Heart left ventricle (tissue), 16 donors: ENCODE measurements at regions not wholly inside any gene's neighbourhood (a gene's known extent, or its start where the extent isn't known, plus 50 kb on each side); places are given as distances from the start of the nearest gene placed in this dataset.

Experiments used
- ATAC-seq, 4 donors: fragments of 200-7000 bp; cut with Tn5 transposase; one replicate each; pipeline ENCODE4 v1.9.1; 2020 to 2022; ENCODE audit warnings: moderate library complexity in 4 of 4, mild to moderate bottlenecking in 3 of 4, moderate number of reproducible peaks in 1 of 4
- DNase-seq, 5 donors: peaks; one replicate each; pipeline ENCODE4 v3.0.0-alpha.2; 2020
- H3K27ac ChIP-seq, 12 donors: fragments of 200-600 bp; sonication (generic) in 4 of 12; one replicate each; pipeline versions ENCODE4 v1.5.0 to v1.8.0; 2016 to 2022; ENCODE audit warnings: mild to moderate bottlenecking in 2 of 12
- H3K27me3 ChIP-seq, 9 donors: fragments of 200-600 bp; sonication (generic) in 2 of 9; one replicate each; pipeline versions ENCODE4 v1.5.1 to v1.8.0; 2016 to 2022; ENCODE audit warnings: mild to moderate bottlenecking in 3 of 9
- H3K36me3 ChIP-seq, 9 donors: fragments of 200-600 bp; sonication (generic) in 2 of 9; one replicate each; pipeline versions ENCODE4 v1.5.0 to v1.8.0; 2018 to 2022; ENCODE audit warnings: mild to moderate bottlenecking in 2 of 9
- H3K4me1 ChIP-seq, 12 donors: fragments of 200-600 bp; sonication (generic) in 4 of 12; one replicate each; pipeline versions ENCODE4 v1.5.0 to v1.8.0; 2016 to 2022; ENCODE audit warnings: mild to moderate bottlenecking in 3 of 12
- H3K4me3 ChIP-seq, 12 donors: fragments of 200-600 bp; sonication (generic) in 4 of 12; one replicate each; pipeline versions ENCODE4 v1.5.0 to v1.8.0; 2017 to 2022; ENCODE audit warnings: mild to moderate bottlenecking in 9 of 12, moderate library complexity in 4 of 12
- H3K9me3 ChIP-seq, 12 donors: fragments of 200-600 bp; sonication (generic) in 4 of 12; one replicate each; pipeline versions ENCODE4 v1.5.0 to v1.8.0; 2016 to 2022; ENCODE audit warnings: mild to moderate bottlenecking in 1 of 12
- POLR2A ChIP-seq, 2 donors: fragments of 450-650 bp; IDR thresholded peaks; one replicate each; pipeline ENCODE4 v1.6.1; 2017; ENCODE audit warnings: antibody characterized with exemption in 2 of 2, mild to moderate bottlenecking in 2 of 2, moderate library complexity in 2 of 2
- WGBS, 4 donors: extraction: QIAGEN DNeasy Blood & Tissue Kit in 2 of 4; methylation state at CpG; one replicate each; pipeline versions ENCODE4 v1.1.5 to v1.1.7; 2013 to 2018; 5-methylcytosine and 5-hydroxymethylcytosine counted together
- intact Hi-C, 10 donors: fragments of 100-400 bp; cut with DNase I; formaldehyde crosslinking; loops; one replicate each; pipeline versions ENCODE4 v1.11.1 to v1.14.2; 2022
- TF ChIP-seq, protein P1 (sequence below), 12 donors: fragments of 200-600 bp; sonication (generic) in 4 of 12; IDR thresholded peaks; one replicate each; pipeline versions ENCODE4 v1.5.0 to v1.8.0; 2018 to 2022; ENCODE audit warnings: antibody characterized with exemption in 12 of 12, mild to moderate bottlenecking in 5 of 12
- donor health status: ischemic (EF 13 %, LVEDD 7.1; RV severe dilation, severe dysfunction).
- donor health status: healthy with polysubstance abuse.
- donor health status: DM: no; HTN: yes; CAD: no.
- donor health status: DM: no; HTN: no; CAD: no.
- donor health status: ischemic (EF 25% LVEDD 6.9; RV normal size, moderate dysfunction).
- donor health status: ischemic (EF 25% LVEDD 5.7; RV mildly dilated, moderate dysfunction).
- donor health status: healthy.
- donor health status: DM: yes; HTN: yes; CAD: no.
- donor health status: ischemic (EF 35%, LVEDD 5.7; RV mildly dilated, moderate dysfunction).
- donor health status: nonischemic (EF 11% LVEDD 7.7; RV severe dilation, severe dysfunction).
- donor health status: DM: yes; HTN: yes; CAD: no.
- donor health status: PGD.
- donor health status: ischemic (EF 29% LVEDD 5.4; RV normal size, mild dysfunction).
- donor health status: nonischemic (EF 23%, LVEDD 6.1; RV moderate dilation, normal function).

DNA sequence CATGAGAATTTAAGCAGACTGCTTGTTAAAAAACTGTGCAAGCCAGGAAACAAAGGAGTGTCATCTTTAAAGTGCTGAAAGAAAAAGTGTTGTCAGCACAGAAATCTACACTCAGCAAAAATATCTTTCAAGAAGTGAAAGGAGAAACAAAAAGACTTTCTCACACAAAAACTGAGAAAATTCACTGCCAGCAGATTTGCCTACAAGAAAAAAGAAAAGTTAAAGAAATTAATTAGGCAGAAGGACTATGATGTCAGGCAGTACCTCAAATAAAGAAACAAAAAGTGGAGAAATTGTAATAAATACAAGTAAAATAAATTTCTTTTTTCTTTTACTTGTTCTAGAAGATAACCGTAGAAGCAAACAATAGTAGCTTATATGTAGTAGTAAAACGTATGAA lies 171.6 kb upstream of the CEP162 start:
- no peak for ATAC-seq

DNA sequence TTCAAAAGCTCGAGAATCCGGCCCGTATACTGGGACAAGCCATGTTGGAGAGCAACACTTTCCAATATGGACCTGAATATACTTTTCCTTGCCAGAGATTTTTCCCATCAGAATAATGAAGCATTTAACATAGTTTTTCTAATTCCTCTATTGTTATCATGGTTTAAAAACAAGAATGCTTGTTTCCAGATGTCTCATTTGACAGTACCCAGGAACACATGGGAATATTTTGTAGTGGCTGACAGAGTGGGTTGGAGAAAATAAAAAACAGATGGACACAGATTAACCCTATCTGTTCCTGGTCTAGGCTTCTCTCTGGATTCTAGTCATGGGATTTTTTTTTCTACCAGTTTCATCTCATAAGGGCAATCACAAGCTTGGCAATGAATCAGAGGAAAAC lies 164.8 kb upstream of the CEP162 start:
- DNase-seq (no peak), ATAC-seq (no peak)
- intact Hi-C loops: no loop called here
- Histone ChIP-seq H3K9me3 (peaks cover 0 to 9% (median under 1%) of the 10 kb centered on the region in 12 donors), H3K27ac (no peak overlapping the region), H3K27me3 (no peaks in the 10 kb centered on the region), H3K36me3 (no peaks in the 10 kb centered on the region), H3K4me3 (no peak overlapping the region), H3K4me1 (no peaks in the 10 kb centered on the region)
- TF ChIP-seq, protein P1, sequence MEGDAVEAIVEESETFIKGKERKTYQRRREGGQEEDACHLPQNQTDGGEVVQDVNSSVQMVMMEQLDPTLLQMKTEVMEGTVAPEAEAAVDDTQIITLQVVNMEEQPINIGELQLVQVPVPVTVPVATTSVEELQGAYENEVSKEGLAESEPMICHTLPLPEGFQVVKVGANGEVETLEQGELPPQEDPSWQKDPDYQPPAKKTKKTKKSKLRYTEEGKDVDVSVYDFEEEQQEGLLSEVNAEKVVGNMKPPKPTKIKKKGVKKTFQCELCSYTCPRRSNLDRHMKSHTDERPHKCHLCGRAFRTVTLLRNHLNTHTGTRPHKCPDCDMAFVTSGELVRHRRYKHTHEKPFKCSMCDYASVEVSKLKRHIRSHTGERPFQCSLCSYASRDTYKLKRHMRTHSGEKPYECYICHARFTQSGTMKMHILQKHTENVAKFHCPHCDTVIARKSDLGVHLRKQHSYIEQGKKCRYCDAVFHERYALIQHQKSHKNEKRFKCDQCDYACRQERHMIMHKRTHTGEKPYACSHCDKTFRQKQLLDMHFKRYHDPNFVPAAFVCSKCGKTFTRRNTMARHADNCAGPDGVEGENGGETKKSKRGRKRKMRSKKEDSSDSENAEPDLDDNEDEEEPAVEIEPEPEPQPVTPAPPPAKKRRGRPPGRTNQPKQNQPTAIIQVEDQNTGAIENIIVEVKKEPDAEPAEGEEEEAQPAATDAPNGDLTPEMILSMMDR (IDR thresholded peaks at IDR 0.05): no peak
- no peak for TF ChIP-seq POLR2A (IDR thresholded peaks at IDR 0.05)
- 58 to 68% (median 64%) methylated on average over 3 of the region's 3 CpGs for WGBS, 4 donors

More for the DNA sequence above, 171.6 kb upstream of the CEP162 start:
- intact Hi-C loops: no loop called here
- Histone ChIP-seq H3K9me3 (no peaks in the 10 kb centered on the region), H3K27ac (no peak overlapping the region), H3K4me3 (no peak overlapping the region), H3K27me3 (no peaks in the 10 kb centered on the region), H3K4me1 (no peaks in the 10 kb centered on the region), H3K36me3 (no peaks in the 10 kb centered on the region)
- 78 to 86% (median 85%) methylated on average over 2 of the region's 2 CpGs for WGBS, 4 donors
- DNase-seq: no peak
- TF ChIP-seq, protein P1 (IDR thresholded peaks at IDR 0.05): no peak
- TF ChIP-seq POLR2A (IDR thresholded peaks at IDR 0.05): no peak

DNA sequence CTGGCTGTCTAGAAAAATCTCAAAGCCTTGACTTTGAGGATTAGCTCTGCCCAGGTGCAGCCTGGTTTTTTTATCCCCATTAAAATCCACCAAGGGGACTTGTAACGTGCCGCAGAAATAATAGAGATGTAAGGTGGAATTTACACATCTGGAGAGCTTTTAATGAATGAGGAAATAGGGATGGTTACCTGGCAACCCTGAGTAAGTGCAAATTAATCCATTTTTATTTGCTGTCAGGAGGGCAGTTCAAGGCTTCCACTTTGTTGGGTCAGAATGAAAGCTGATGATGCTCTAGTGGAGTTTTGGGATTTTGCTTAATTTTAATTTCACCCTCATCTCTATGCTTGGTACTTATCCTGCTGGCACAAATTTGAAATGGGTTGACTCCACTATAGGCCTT lies 163.4 kb upstream of the CEP162 start:
- DNase-seq (no peak), ATAC-seq (no peak)
- Histone ChIP-seq H3K4me1 (no peaks in the 10 kb centered on the region), H3K27ac (no peak overlapping the region), H3K4me3 (no peak overlapping the region), H3K27me3 (no peaks in the 10 kb centered on the region), H3K9me3 (peaks cover 0 to 18% (median 2%) of the 10 kb centered on the region in 12 donors), H3K36me3 (no peaks in the 10 kb centered on the region)
- 87 to 90% (median 90%) methylated on average over 2 of the region's 2 CpGs for WGBS, 4 donors
- TF ChIP-seq, protein P1 (IDR thresholded peaks at IDR 0.05): no peak
- no peak for TF ChIP-seq POLR2A (IDR thresholded peaks at IDR 0.05)
- intact Hi-C loops: no loop called here

GRCh38 chr6:84390334-84390733 lies 162.9 kb upstream of the CEP162 start:
- ATAC-seq (no peak), DNase-seq (no peak)
- Histone ChIP-seq H3K4me3 (no peak overlapping the region), H3K9me3 (peaks cover 0 to 22% (median 2%) of the 10 kb centered on the region in 12 donors), H3K27me3 (no peaks in the 10 kb centered on the region), H3K27ac (no peak overlapping the region), H3K36me3 (no peaks in the 10 kb centered on the region), H3K4me1 (no peaks in the 10 kb centered on the region)
- WGBS, 4 donors: 50 to 71% (median 69%) methylated on average over 2 of the region's 2 CpGs
- intact Hi-C loops: no loop called here
- TF ChIP-seq POLR2A (IDR thresholded peaks at IDR 0.05): no peak
- TF ChIP-seq, protein P1 (IDR thresholded peaks at IDR 0.05): no peak
